NCI-H146 (cell line): ENCODE measurements at regions not wholly inside any gene's neighbourhood (a gene's known extent, or its start where the extent isn't known, plus 50 kb on each side); places are given as distances from the start of the nearest gene placed in this dataset.

Source experiments
- DNase-seq: peaks from one replicate; lab custom pipeline; 2025; lab: John Stamatoyannopoulos, UW

DNA sequence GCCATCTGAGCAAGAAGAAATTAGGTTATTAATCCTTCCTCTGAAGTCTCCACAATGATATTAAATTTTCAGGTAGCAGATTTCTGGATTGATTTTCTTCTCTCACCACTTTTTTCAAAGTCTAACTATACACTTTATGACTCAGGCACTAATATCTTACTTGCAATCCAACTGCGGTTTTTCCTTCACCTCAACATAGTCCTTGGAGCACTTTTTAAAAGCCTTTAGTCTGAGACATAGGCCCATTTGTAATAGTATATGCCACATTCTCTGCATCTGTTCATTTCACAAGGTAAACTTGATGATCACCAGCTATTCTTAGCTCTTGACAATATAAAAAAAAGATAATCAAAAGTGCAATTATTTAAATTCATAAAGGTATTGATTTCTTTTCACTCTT is 55.9 kb upstream of the EDNRA start:
- DNase-seq = no peak

DNA sequence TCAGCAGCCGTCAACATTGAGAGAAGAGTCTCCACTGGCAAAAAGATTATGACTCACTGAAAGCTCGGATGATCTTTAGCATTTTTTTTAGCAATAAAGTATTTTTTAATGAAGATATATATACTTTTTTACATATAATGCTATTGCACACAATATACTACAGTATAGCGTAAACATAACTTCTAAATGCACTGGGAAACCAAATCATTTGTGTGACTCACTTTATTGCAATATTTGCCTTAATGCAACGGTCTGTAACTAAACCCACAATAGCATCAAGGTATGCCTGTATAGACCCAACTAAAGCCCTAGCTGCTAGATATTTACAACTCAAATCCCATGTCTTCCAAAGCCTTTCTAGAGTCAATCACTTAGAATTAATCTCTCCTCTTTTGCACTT is 52.3 kb upstream of the EDNRA start:
- no peak for DNase-seq

DNA sequence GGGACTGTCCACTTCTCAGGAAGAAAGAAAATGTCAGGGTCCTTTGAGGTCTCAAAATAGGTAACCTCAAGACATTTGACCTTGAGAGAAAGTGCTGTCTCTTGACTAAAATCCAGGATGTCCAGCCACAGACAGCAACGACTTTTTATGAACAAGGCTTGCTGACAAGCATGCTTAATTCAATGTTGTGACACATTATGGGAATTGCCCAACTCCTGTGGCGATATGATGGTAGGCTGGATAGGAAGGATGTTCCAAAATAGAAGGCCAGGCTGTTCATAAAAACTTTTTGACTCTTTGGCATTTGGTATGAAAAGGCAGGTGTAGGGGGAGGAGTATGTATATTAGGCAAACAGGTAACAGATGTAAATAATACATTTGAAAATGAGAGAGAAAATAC is 50.8 kb upstream of the EDNRA start:
- no peak for DNase-seq
